ENCODE measurements at regions not wholly inside any gene's neighbourhood (a gene's known extent, or its start where the extent isn't known, plus 50 kb on each side); places are given as distances from the start of the nearest gene placed in this dataset.

DNA sequence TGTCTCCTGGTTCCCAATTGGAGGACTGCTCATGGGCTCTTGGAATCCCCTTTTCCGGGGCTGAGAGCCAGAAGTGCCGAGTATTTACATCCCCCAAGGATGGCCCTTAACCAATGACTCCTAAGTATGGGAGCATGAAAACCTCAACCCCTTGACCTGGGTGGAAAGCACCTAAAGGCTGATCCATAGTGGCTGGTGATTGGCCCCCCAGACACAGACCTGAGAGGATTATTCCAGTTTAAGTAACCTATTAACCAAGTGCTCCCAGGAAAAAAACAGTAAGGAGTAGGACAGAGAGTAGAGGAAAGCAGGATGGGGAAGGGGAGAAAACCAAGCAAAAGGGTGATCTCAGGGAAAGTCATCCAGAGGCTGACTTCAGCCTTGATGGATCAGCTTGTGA lies 206.1 kb upstream of the RND3 start:
- TF ChIP-seq, protein P1, sequence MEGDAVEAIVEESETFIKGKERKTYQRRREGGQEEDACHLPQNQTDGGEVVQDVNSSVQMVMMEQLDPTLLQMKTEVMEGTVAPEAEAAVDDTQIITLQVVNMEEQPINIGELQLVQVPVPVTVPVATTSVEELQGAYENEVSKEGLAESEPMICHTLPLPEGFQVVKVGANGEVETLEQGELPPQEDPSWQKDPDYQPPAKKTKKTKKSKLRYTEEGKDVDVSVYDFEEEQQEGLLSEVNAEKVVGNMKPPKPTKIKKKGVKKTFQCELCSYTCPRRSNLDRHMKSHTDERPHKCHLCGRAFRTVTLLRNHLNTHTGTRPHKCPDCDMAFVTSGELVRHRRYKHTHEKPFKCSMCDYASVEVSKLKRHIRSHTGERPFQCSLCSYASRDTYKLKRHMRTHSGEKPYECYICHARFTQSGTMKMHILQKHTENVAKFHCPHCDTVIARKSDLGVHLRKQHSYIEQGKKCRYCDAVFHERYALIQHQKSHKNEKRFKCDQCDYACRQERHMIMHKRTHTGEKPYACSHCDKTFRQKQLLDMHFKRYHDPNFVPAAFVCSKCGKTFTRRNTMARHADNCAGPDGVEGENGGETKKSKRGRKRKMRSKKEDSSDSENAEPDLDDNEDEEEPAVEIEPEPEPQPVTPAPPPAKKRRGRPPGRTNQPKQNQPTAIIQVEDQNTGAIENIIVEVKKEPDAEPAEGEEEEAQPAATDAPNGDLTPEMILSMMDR (IDR thresholded peaks at IDR 0.05): no peak
- no peak for TF ChIP-seq POLR2A (IDR thresholded peaks at IDR 0.05)
- TF ChIP-seq EP300 (IDR thresholded peaks at IDR 0.05): no peak

Data from gastroesophageal sphincter (tissue), 3 donors.